Panc1 (cell line): ENCODE measurements at regions not wholly inside any gene's neighbourhood (a gene's known extent, or its start where the extent isn't known, plus 50 kb on each side); places are given as distances from the start of the nearest gene placed in this dataset.

Source experiments
- CTCF ChIP-seq: fragments of 450-650 bp; IDR thresholded peaks from 2 replicates; pipeline ENCODE4 v1.5.1; 2017; ENCODE audit warnings: mild to moderate bottlenecking
- POLR2AphosphoS5 ChIP-seq: IDR thresholded peaks from 2 replicates; pipeline ENCODE4 v1.6.1; 2012; ENCODE audit warnings: mild to moderate bottlenecking, low read depth, low read length, moderate library complexity
- SIN3A ChIP-seq: IDR thresholded peaks from 2 replicates; pipeline ENCODE4 v1.6.1; 2012; ENCODE audit warnings: low read depth, mild to moderate bottlenecking, low read length, moderate library complexity, borderline replicate concordance; ENCODE audit not compliant: insufficient read depth
- TCF7L2 ChIP-seq: IDR thresholded peaks from 2 replicates; pipeline ENCODE4 v1.6.1; 2011; ENCODE audit warnings: mild to moderate bottlenecking, low read depth, low read length, inconsistent platforms
- TF ChIP-seq, protein P1 (sequence below), 2 experiments: IDR thresholded peaks; 2 replicates each; pipeline ENCODE4 v1.6.1; 2011 to 2012; ENCODE audit warnings: low read depth in 2 of 2, control low read depth in 1 of 2, low read length in 1 of 2, mild to moderate bottlenecking in 1 of 2, moderate library complexity in 1 of 2; ENCODE audit not compliant: insufficient read depth in 1 of 2

- TF ChIP-seq CTCF: no peak
- no peak for TF ChIP-seq SIN3A
- TF ChIP-seq, protein P1, sequence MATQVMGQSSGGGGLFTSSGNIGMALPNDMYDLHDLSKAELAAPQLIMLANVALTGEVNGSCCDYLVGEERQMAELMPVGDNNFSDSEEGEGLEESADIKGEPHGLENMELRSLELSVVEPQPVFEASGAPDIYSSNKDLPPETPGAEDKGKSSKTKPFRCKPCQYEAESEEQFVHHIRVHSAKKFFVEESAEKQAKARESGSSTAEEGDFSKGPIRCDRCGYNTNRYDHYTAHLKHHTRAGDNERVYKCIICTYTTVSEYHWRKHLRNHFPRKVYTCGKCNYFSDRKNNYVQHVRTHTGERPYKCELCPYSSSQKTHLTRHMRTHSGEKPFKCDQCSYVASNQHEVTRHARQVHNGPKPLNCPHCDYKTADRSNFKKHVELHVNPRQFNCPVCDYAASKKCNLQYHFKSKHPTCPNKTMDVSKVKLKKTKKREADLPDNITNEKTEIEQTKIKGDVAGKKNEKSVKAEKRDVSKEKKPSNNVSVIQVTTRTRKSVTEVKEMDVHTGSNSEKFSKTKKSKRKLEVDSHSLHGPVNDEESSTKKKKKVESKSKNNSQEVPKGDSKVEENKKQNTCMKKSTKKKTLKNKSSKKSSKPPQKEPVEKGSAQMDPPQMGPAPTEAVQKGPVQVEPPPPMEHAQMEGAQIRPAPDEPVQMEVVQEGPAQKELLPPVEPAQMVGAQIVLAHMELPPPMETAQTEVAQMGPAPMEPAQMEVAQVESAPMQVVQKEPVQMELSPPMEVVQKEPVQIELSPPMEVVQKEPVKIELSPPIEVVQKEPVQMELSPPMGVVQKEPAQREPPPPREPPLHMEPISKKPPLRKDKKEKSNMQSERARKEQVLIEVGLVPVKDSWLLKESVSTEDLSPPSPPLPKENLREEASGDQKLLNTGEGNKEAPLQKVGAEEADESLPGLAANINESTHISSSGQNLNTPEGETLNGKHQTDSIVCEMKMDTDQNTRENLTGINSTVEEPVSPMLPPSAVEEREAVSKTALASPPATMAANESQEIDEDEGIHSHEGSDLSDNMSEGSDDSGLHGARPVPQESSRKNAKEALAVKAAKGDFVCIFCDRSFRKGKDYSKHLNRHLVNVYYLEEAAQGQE (IDR thresholded peaks at IDR 0.05; ENCODE audit: insufficient read depth in 1 of 2, low read depth in 2 of 2, low read length in 1 of 2): no peak
- TF ChIP-seq TCF7L2: no peak
- TF ChIP-seq POLR2AphosphoS5: no peak
Measured at GRCh38 chr1:222307621-222308020, 240.3 kb downstream of the HHIPL2 start.
